PC-3 (cell line): ENCODE measurements at regions not wholly inside any gene's neighbourhood (a gene's known extent, or its start where the extent isn't known, plus 50 kb on each side); places are given as distances from the start of the nearest gene placed in this dataset.

Experiments
- ATAC-seq: fragments of 200-7000 bp; cut with Tn5 transposase; 2 replicates; pipeline ENCODE4 v1.9.1; 2020; ENCODE audit warnings: mild to moderate bottlenecking, moderate library complexity
- BruUV-seq: library from RNA; stranded (reverse); fragments of 400-500 nt; replicated peaks from 2 replicates; lab custom pipeline; 2021; lab: Mats Ljungman, UMichigan
- CTCF ChIA-PET: fragments of 300-600 bp; sonication (Branson Sonifier 250); formaldehyde crosslinking; loops from one replicate; lab custom pipeline; 2022; ENCODE audit warnings: antibody characterized with exemption; lab: Charles Lee
- POLR2A ChIA-PET: fragments of 300-600 bp; sonication (Branson Sonifier 250); formaldehyde crosslinking; loops from one replicate; lab custom pipeline; 2022; ENCODE audit warnings: antibody characterized with exemption; ENCODE audit not compliant: unreplicated experiment; lab: Charles Lee
- DNase-seq: peaks from one replicate; pipeline ENCODE4 v3.0.0-alpha.2; 2015
- H2AFZ ChIP-seq: fragments of 300-600 bp; sonication (generic); 2 replicates; pipeline ENCODE4 v1.6.0; 2016; ENCODE audit warnings: antibody characterized with exemption, low read length
- H3F3A ChIP-seq: fragments of 300-600 bp; sonication (generic); one replicate; pipeline ENCODE4 v1.6.0; 2017; ENCODE audit warnings: antibody characterized with exemption, low read length, control low read depth, mild to moderate bottlenecking; ENCODE audit not compliant: unreplicated experiment
- H3K27ac ChIP-seq: fragments of 300-600 bp; sonication (generic); 2 replicates; pipeline ENCODE4 v1.5.1; 2016; ENCODE audit warnings: mild to moderate bottlenecking, low read length
- H3K27me3 ChIP-seq: fragments of 300-600 bp; sonication (generic); 2 replicates; pipeline ENCODE4 v1.6.1; 2016; ENCODE audit warnings: low read length, mixed read lengths
- H3K36me3 ChIP-seq: fragments of 300-600 bp; sonication (generic); 2 replicates; pipeline ENCODE4 v1.6.1; 2016; ENCODE audit warnings: low read depth, mixed run types, low read length, mixed read lengths
- H3K4me1 ChIP-seq: fragments of 300-600 bp; sonication (generic); 2 replicates; pipeline ENCODE4 v1.5.1; 2016; ENCODE audit warnings: low read length; ENCODE audit not compliant: insufficient read depth
- H3K4me2 ChIP-seq: fragments of 300-600 bp; sonication (generic); 2 replicates; pipeline ENCODE4 v1.6.0; 2016; ENCODE audit warnings: low read length
- H3K4me3 ChIP-seq: fragments of 300-600 bp; sonication (generic); 2 replicates; pipeline ENCODE4 v1.5.1; 2016; ENCODE audit warnings: mild to moderate bottlenecking, low read length, mixed read lengths
- H3K79me2 ChIP-seq: fragments of 300-600 bp; sonication (generic); 2 replicates; pipeline ENCODE4 v1.6.1; 2017; ENCODE audit warnings: low read length, mixed read lengths
- H3K9ac ChIP-seq: fragments of 300-600 bp; sonication (generic); 2 replicates; pipeline ENCODE4 v1.6.0; 2016; ENCODE audit warnings: mild to moderate bottlenecking, low read length
- H3K9me2 ChIP-seq: fragments of 300-600 bp; sonication (generic); replicated peaks from 2 replicates; pipeline ENCODE4 v1.6.1; 2016; ENCODE audit warnings: mixed run types, low read length, mixed read lengths
- H3K9me3 ChIP-seq: fragments of 300-600 bp; sonication (generic); 2 replicates; pipeline ENCODE4 v1.6.1; 2016; ENCODE audit warnings: low read length, mixed read lengths
- H4K20me1 ChIP-seq: fragments of 300-600 bp; sonication (generic); 2 replicates; pipeline ENCODE4 v1.6.1; 2016; ENCODE audit warnings: low read length, mixed read lengths
- EZH2 ChIP-seq: fragments of 300-600 bp; sonication (generic); IDR thresholded peaks from one replicate; pipeline ENCODE4 v1.6.1; 2017; ENCODE audit warnings: antibody characterized with exemption, mild to moderate bottlenecking, low read length; ENCODE audit not compliant: unreplicated experiment
- EZH2phosphoT487 ChIP-seq: fragments of 300-600 bp; sonication (generic); IDR thresholded peaks from 2 replicates; pipeline ENCODE4 v1.6.1; 2018; ENCODE audit warnings: mild to moderate bottlenecking, antibody characterized with exemption, low read length, borderline replicate concordance
- intact Hi-C: fragments of 100-400 bp; cut with micrococcal nuclease; formaldehyde crosslinking; loops from 2 replicates; pipeline ENCODE4 v1.9.0; 2023
- TF ChIP-seq, protein P1 (sequence below): fragments of 300-600 bp; sonication (generic); conservative IDR thresholded peaks from 2 replicates; pipeline ENCODE4 v1.5.1; 2017; ENCODE audit warnings: antibody characterized with exemption, low read depth, mild to moderate bottlenecking, low read length

- Histone ChIP-seq H3K27me3 (no peaks in the 10 kb centered on the region), H3K9ac (no peak overlapping the region), H3K4me2 (no peak overlapping the region), H3K4me3 (no peak overlapping the region), H2AFZ (no peak overlapping the region), H3K9me2 (no peaks in the 10 kb centered on the region), H4K20me1 (no peaks in the 10 kb centered on the region), H3K27ac (no peak overlapping the region), H3K36me3 (no peaks in the 10 kb centered on the region), H3K4me1 (no peaks in the 10 kb centered on the region), H3K9me3 (no peaks in the 10 kb centered on the region), H3K79me2 (no peaks in the 10 kb centered on the region), H3F3A (no peaks in the 10 kb centered on the region)
- TF ChIP-seq EZH2 (no peak), EZH2phosphoT487 (no peak)
- TF ChIP-seq, protein P1, sequence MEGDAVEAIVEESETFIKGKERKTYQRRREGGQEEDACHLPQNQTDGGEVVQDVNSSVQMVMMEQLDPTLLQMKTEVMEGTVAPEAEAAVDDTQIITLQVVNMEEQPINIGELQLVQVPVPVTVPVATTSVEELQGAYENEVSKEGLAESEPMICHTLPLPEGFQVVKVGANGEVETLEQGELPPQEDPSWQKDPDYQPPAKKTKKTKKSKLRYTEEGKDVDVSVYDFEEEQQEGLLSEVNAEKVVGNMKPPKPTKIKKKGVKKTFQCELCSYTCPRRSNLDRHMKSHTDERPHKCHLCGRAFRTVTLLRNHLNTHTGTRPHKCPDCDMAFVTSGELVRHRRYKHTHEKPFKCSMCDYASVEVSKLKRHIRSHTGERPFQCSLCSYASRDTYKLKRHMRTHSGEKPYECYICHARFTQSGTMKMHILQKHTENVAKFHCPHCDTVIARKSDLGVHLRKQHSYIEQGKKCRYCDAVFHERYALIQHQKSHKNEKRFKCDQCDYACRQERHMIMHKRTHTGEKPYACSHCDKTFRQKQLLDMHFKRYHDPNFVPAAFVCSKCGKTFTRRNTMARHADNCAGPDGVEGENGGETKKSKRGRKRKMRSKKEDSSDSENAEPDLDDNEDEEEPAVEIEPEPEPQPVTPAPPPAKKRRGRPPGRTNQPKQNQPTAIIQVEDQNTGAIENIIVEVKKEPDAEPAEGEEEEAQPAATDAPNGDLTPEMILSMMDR, result no peak
- BruUV-seq, result no TSS peak
- DNase-seq, result no peak
- no peak for ATAC-seq
- POLR2A ChIA-PET, result no interaction called here
- CTCF ChIA-PET, result no interaction called here
- intact Hi-C loops, result no loop called here
Observed at GRCh38 chr12:84361651-84362551, 550.7 kb downstream of the SLC6A15 start.

DNA sequence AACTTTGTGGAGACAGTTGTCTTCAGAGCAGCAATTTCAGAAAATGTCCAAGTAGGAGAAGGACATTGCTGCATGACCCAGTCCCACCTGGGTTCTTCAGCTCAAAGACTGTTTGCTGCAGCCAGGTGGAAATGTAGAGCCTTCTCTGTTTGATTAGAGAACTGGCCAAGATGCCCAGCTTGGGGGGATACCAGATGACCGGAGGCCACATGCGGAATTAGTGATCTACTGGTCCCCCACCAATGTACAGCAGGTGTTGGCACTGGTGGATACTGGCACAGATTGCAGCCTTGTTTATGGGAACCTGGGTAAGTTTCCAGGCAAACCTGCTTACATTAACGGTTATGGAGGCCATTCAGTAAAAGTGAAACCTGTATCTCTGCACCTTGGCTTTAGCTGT is 555.3 kb downstream of the SLC6A15 start:
- Histone ChIP-seq H3K4me3 (no peak overlapping the region), H3K4me2 (no peak overlapping the region), H3K9ac (no peak overlapping the region), H3K9me3 (no peaks in the 10 kb centered on the region), H3K79me2 (no peaks in the 10 kb centered on the region), H3K9me2 (no peaks in the 10 kb centered on the region), H2AFZ (no peak overlapping the region), H3K4me1 (no peaks in the 10 kb centered on the region), H3K27me3 (no peaks in the 10 kb centered on the region), H3K27ac (no peak overlapping the region), H4K20me1 (no peaks in the 10 kb centered on the region), H3F3A (no peaks in the 10 kb centered on the region), H3K36me3 (no peaks in the 10 kb centered on the region)
- ChIA-PET CTCF (no interaction called here), POLR2A (no interaction called here)
- DNase-seq, result no peak
- intact Hi-C loops, result no loop called here
- TF ChIP-seq EZH2, result no peak
- TF ChIP-seq EZH2phosphoT487, result no peak
- TF ChIP-seq, protein P1, result no peak
- ATAC-seq, result no peak
- BruUV-seq, result no TSS peak

DNA sequence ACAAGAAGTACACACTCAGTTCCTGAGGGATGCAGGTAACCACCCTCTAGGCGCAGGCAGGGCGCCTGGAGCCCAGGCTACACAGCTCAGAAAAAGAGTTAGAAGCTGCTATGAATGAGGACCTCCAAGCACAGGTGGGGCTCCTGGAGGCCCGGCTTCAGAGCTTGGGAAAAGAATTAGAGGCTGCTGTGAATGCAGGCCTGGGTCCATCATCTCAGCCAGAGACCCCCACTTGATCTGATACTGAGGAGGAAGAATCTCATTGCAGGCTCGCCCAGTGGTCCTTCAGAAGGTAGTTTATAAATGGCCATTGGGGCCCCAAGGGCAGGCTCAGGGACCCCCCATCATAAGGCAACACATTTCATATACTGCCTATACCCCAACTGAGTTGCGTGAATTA is 556.4 kb downstream of the SLC6A15 start:
- H3K79me2 ChIP-seq, result no peaks in the 10 kb centered on the region
- H4K20me1 ChIP-seq, result no peaks in the 10 kb centered on the region
- no peak overlapping the region for H3K4me2 ChIP-seq
- no peak overlapping the region for H3K27ac ChIP-seq
- DNase-seq, result no peak
- H3K36me3 ChIP-seq, result no peaks in the 10 kb centered on the region
- POLR2A ChIA-PET, result no interaction called here
- intact Hi-C loops, result no loop called here
- H2AFZ ChIP-seq, result no peak overlapping the region
- H3F3A ChIP-seq, result no peaks in the 10 kb centered on the region
- no TSS peak for BruUV-seq
- H3K9me2 ChIP-seq, result no peaks in the 10 kb centered on the region
- H3K27me3 ChIP-seq, result no peaks in the 10 kb centered on the region
- TF ChIP-seq EZH2phosphoT487 (no peak), EZH2 (no peak)
- TF ChIP-seq, protein P1, result no peak
- no peak overlapping the region for H3K9ac ChIP-seq
- H3K4me3 ChIP-seq, result no peak overlapping the region
- no peaks in the 10 kb centered on the region for H3K9me3 ChIP-seq
- CTCF ChIA-PET, result no interaction called here
- H3K4me1 ChIP-seq, result no peaks in the 10 kb centered on the region
- no peak for ATAC-seq
